GM12878 (cell line): ENCODE measurements at regions not wholly inside any gene's neighbourhood (a gene's known extent, or its start where the extent isn't known, plus 50 kb on each side); places are given as distances from the start of the nearest gene placed in this dataset.

Source experiments
- CREM ChIP-seq: IDR thresholded peaks from 2 replicates; pipeline ENCODE4 v1.6.1; 2014; ENCODE audit warnings: antibody characterized with exemption, low read depth
- CTCF ChIP-seq, 3 experiments: IDR thresholded peaks in 2 of 3; conservative IDR thresholded peaks in 1 of 3; 2 replicates each; pipeline ENCODE4 v1.5.1; 2011; ENCODE audit warnings: low read depth in 3 of 3, low read length in 3 of 3, mild to moderate bottlenecking in 3 of 3, control low read depth in 2 of 3, moderate library complexity in 2 of 3, inconsistent platforms in 1 of 3, mixed read lengths in 1 of 3; ENCODE audit not compliant: control insufficient read depth in 2 of 3, insufficient read depth in 1 of 3; ENCODE audit errors: extremely low read depth in 1 of 3
- FOS ChIP-seq: IDR thresholded peaks from 3 replicates; pipeline ENCODE4 v1.6.1; 2011; ENCODE audit warnings: borderline replicate concordance; ENCODE audit not compliant: insufficient read length; ENCODE audit errors: extremely low read depth
- GATAD2B ChIP-seq: fragments of 450-650 bp; conservative IDR thresholded peaks from 2 replicates; pipeline ENCODE4 v1.6.1; 2017; ENCODE audit warnings: low read depth, mild to moderate bottlenecking, moderate library complexity
- MYC ChIP-seq: IDR thresholded peaks from 2 replicates; pipeline ENCODE4 v1.6.1; 2011; ENCODE audit warnings: mild to moderate bottlenecking, low read length, moderate library complexity, inconsistent platforms; ENCODE audit not compliant: insufficient read depth, insufficient replicate concordance, insufficient read length, severe bottlenecking
- ZZZ3 ChIP-seq: IDR thresholded peaks from 2 replicates; pipeline ENCODE4 v1.6.1; 2011; ENCODE audit warnings: low read depth; ENCODE audit not compliant: control insufficient read depth, insufficient read length

GRCh38 chr15:29988701-29989100, 94.1 kb upstream of the GOLGA8J start:
- TF ChIP-seq CTCF (IDR thresholded peaks at IDR 0.05 in 2 of 3, conservative IDR thresholded peaks at IDR 0.05 in 1 of 3; ENCODE audit: control insufficient read depth in 2 of 3, extremely low read depth in 1 of 3, insufficient read depth in 1 of 3, low read depth in 3 of 3, low read length in 3 of 3) (no peak), ZZZ3 (no peak), FOS (no peak), GATAD2B (no peak), CREM (no peak), MYC (no peak)
